Mononuclear cell (primary cell): ENCODE measurements at regions not wholly inside any gene's neighbourhood (a gene's known extent, or its start where the extent isn't known, plus 50 kb on each side); places are given as distances from the start of the nearest gene placed in this dataset.
"Not testable (repeated sequence)": the region's sequence is repeated elsewhere in the genome, so short reads cannot be mapped to it uniquely, and the experiment has no call there.

Source experiments
- H3K27me3 ChIP-seq: 2 replicates; pipeline ENCODE4 v1.6.0; 2011; ENCODE audit warnings: low read length, control low read depth; ENCODE audit not compliant: insufficient read depth
- H3K4me1 ChIP-seq: 2 replicates; pipeline ENCODE4 v1.5.1; 2011; ENCODE audit warnings: mild to moderate bottlenecking, low read length, control low read depth; ENCODE audit not compliant: insufficient read depth
- H3K4me3 ChIP-seq: 2 replicates; pipeline ENCODE4 v1.5.1; 2011; ENCODE audit warnings: mild to moderate bottlenecking, low read length, moderate library complexity
- H3K9me3 ChIP-seq: 2 replicates; pipeline ENCODE4 v1.5.1; 2011; ENCODE audit warnings: low read depth, mild to moderate bottlenecking, control low read depth, low read length

- Histone ChIP-seq H3K27me3 (no peaks in the 10 kb centered on the region), H3K9me3 (no peaks in the 10 kb centered on the region), H3K4me1 (no peaks in the 10 kb centered on the region), H3K4me3 (no peak overlapping the region)
Measured at GRCh38 chr4:24211856-24212255, 322.0 kb upstream of the PPARGC1A start.

GRCh38 chr4:24210332-24210902, 320.6 kb upstream of the PPARGC1A start:
- no peaks in the 10 kb centered on the region for H3K9me3 ChIP-seq
- H3K4me1 ChIP-seq = no peaks in the 10 kb centered on the region

GRCh38 chr4:24209906-24210305, 320.1 kb upstream of the PPARGC1A start:
- H3K27me3 ChIP-seq = no peaks in the 10 kb centered on the region
- H3K4me1 ChIP-seq = no peaks in the 10 kb centered on the region
- no peak overlapping the region for H3K4me3 ChIP-seq
- no peaks in the 10 kb centered on the region for H3K9me3 ChIP-seq

More at GRCh38 chr4:24210332-24210902, 320.6 kb upstream of the PPARGC1A start:
- H3K4me3 ChIP-seq = no peak overlapping the region
- no peaks in the 10 kb centered on the region for H3K27me3 ChIP-seq

GRCh38 chr4:24209131-24209530, 319.3 kb upstream of the PPARGC1A start:
- Histone ChIP-seq H3K9me3 (no peaks in the 10 kb centered on the region), H3K4me1 (no peaks in the 10 kb centered on the region), H3K4me3 (no peak overlapping the region), H3K27me3 (no peaks in the 10 kb centered on the region)

- Histone ChIP-seq H3K27me3 (no peaks in the 10 kb centered on the region), H3K4me3 (no peak overlapping the region), H3K4me1 (no peaks in the 10 kb centered on the region)
Measured at GRCh38 chr4:24208691-24209090, 318.8 kb upstream of the PPARGC1A start.

GRCh38 chr4:24204708-24205107, 314.9 kb upstream of the PPARGC1A start:
- H3K4me3 ChIP-seq, H3K27me3 ChIP-seq, H3K4me1 ChIP-seq, H3K9me3 ChIP-seq: not testable (repeated sequence)

More at GRCh38 chr4:24208691-24209090, 318.8 kb upstream of the PPARGC1A start:
- no peaks in the 10 kb centered on the region for H3K9me3 ChIP-seq

GRCh38 chr4:24203926-24204325, 314.1 kb upstream of the PPARGC1A start:
- no peak overlapping the region for H3K4me3 ChIP-seq
- H3K4me1 ChIP-seq = no peaks in the 10 kb centered on the region
- H3K9me3 ChIP-seq = no peaks in the 10 kb centered on the region
- H3K27me3 ChIP-seq = no peaks in the 10 kb centered on the region

- no peaks in the 10 kb centered on the region for H3K4me1 ChIP-seq
- H3K9me3 ChIP-seq = no peaks in the 10 kb centered on the region
- no peak overlapping the region for H3K4me3 ChIP-seq
- no peaks in the 10 kb centered on the region for H3K27me3 ChIP-seq
Measured at GRCh38 chr4:24202579-24202978, 312.7 kb upstream of the PPARGC1A start.

- no peaks in the 10 kb centered on the region for H3K4me1 ChIP-seq
- H3K27me3 ChIP-seq = no peaks in the 10 kb centered on the region
- H3K9me3 ChIP-seq = no peaks in the 10 kb centered on the region
- H3K4me3 ChIP-seq = no peak overlapping the region
Measured at GRCh38 chr4:24197955-24198354, 308.1 kb upstream of the PPARGC1A start.

- no peaks in the 10 kb centered on the region for H3K4me1 ChIP-seq
- no peak overlapping the region for H3K4me3 ChIP-seq
- no peaks in the 10 kb centered on the region for H3K27me3 ChIP-seq
- no peaks in the 10 kb centered on the region for H3K9me3 ChIP-seq
Measured at GRCh38 chr4:24196785-24197184, 306.9 kb upstream of the PPARGC1A start.

- H3K4me3 ChIP-seq = no peak overlapping the region
- H3K9me3 ChIP-seq = no peaks in the 10 kb centered on the region
- no peaks in the 10 kb centered on the region for H3K27me3 ChIP-seq
- no peaks in the 10 kb centered on the region for H3K4me1 ChIP-seq
Measured at GRCh38 chr4:24195991-24196736, 306.3 kb upstream of the PPARGC1A start.

GRCh38 chr4:24192018-24192641, 302.3 kb upstream of the PPARGC1A start:
- H3K4me1 ChIP-seq = no peaks in the 10 kb centered on the region
- H3K4me3 ChIP-seq = no peak overlapping the region
- H3K27me3 ChIP-seq = no peaks in the 10 kb centered on the region
- no peaks in the 10 kb centered on the region for H3K9me3 ChIP-seq

- H3K9me3 ChIP-seq = no peaks in the 10 kb centered on the region
- no peaks in the 10 kb centered on the region for H3K27me3 ChIP-seq
- H3K4me3 ChIP-seq = no peak overlapping the region
- no peaks in the 10 kb centered on the region for H3K4me1 ChIP-seq
Measured at GRCh38 chr4:24190761-24191695, 301.2 kb upstream of the PPARGC1A start.

- Histone ChIP-seq H3K27me3 (no peaks in the 10 kb centered on the region), H3K9me3 (no peaks in the 10 kb centered on the region), H3K4me3 (no peak overlapping the region), H3K4me1 (no peaks in the 10 kb centered on the region)
Measured at GRCh38 chr4:24188459-24188858, 298.6 kb upstream of the PPARGC1A start.

GRCh38 chr4:24186466-24186865, 296.6 kb upstream of the PPARGC1A start:
- H3K27me3 ChIP-seq = no peaks in the 10 kb centered on the region
- no peaks in the 10 kb centered on the region for H3K9me3 ChIP-seq
- H3K4me1 ChIP-seq = no peaks in the 10 kb centered on the region
- no peak overlapping the region for H3K4me3 ChIP-seq
